ENCODE measurements at regions not wholly inside any gene's neighbourhood (a gene's known extent, or its start where the extent isn't known, plus 50 kb on each side); places are given as distances from the start of the nearest gene placed in this dataset.

DNA sequence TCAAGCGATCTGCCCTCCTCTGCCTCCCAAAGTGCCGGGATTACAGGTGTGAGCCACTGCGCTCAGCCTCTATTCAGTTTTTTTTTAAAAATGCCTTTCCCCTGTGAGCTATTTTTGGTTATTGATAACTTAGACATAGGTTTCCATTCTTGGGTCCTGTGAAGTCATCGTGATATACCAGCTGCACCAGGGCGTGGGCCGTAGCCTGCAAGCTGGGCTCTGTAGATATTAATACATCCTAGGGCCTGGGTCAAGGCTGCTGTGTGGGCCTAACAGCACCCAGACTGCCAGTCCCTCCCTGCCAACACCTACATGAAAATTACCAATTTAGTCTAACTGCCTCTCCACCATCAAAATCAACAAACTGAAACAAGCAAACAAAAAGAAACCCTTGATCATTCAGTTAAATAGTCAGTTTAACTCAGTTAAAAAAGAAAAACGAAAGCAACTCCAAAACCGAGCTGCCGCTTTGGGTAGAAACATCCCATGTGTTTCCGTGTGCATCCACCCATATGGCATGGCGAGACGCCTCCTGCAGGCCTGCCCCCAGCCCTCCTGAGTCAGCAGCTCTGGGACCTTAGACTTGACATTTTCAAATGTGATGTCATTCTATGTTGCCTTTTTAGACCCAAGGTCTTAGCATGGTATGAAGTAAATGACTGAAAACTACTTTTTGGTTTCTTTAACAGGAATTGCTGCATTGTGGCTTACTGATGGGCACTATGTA is 330.2 kb downstream of the GLRX3 start:
- no peak overlapping the region for H3K27ac Mint-ChIP-seq
- ATAC-seq (no peak), DNase-seq (no peak)
- peaks cover 21% of the 10 kb centered on the region for H3K9me3 Mint-ChIP-seq
- H3K4me3 Mint-ChIP-seq, result no peak overlapping the region
- no peaks in the 10 kb centered on the region for H3K4me1 Mint-ChIP-seq
- no peaks in the 10 kb centered on the region for H3K27me3 Mint-ChIP-seq
- no peaks in the 10 kb centered on the region for H3K36me3 Mint-ChIP-seq (ENCODE audit: low read depth)

DNA sequence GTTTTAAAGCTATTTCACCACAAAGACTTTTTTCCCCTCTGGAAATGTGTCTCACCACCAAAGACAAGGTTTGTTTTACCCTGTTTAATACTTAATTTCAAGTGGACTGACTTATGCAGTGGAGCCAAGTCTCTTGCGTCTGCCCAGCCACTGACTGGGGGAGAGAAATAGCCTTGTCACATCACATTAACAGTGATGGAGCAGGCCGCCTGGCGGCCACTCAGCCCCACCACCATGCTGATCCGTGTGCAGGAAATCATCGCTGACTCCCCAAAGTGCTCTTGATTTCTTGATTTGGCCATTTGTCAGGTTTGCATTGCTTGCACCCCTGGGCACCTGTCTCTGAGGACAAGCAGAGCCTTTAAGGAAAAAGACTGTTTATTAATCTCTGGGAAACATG is 334.1 kb downstream of the GLRX3 start:
- ATAC-seq (no peak), DNase-seq (no peak)
- Mint-ChIP-seq H3K4me1 (no peaks in the 10 kb centered on the region), H3K36me3 (ENCODE audit: low read depth) (no peaks in the 10 kb centered on the region), H3K27ac (no peak overlapping the region), H3K27me3 (no peaks in the 10 kb centered on the region), H3K4me3 (no peak overlapping the region), H3K9me3 (peaks cover 21% of the 10 kb centered on the region)

DNA sequence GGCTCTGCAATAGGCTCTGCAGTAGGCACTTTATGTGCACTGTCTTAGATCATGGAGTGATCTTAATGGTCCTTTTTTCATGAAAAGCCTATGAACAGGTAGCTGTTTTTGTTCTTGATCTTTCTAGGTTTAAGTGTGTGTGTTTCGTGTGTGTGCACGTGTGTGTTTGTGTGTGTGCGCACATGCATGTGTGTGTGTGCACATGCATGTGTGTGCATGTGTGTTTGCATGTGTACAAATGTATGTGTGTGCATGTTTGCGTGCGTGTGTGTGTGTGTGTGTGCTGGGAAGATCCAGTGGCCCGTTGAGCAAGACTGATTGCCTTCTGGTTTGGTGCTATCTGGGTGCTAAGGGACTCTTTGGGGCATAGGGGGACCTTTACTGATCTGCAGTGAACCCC is 334.8 kb downstream of the GLRX3 start:
- ATAC-seq (no peak), DNase-seq (no peak)
- no peak overlapping the region for H3K27ac Mint-ChIP-seq
- H3K4me1 Mint-ChIP-seq, result no peaks in the 10 kb centered on the region
- H3K36me3 Mint-ChIP-seq (ENCODE audit: low read depth), result no peaks in the 10 kb centered on the region
- H3K27me3 Mint-ChIP-seq, result no peaks in the 10 kb centered on the region
- H3K4me3 Mint-ChIP-seq, result no peak overlapping the region
- H3K9me3 Mint-ChIP-seq, result peaks cover 21% of the 10 kb centered on the region

DNA sequence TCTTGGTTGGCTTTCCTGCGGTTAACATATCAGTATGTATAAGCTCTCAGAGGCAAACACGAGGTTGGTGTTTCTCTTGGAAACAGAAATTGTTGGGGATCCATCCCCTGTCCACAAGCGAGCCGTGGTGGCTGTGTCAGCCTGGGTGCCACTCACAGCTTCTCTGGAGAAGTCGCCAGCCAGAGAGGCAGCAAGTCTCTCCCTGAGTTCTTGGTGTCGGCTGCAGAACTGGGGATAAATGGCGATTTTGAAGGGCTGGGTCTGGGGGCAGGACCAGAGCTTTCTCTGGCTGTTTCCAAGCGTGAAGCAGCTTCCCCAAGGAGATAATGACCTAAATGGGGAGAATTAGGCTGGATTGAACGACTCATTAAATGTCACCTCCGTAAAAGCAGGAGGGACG is 335.3 kb downstream of the GLRX3 start:
- ATAC-seq (no peak), DNase-seq (no peak)
- H3K36me3 Mint-ChIP-seq (ENCODE audit: low read depth), result no peaks in the 10 kb centered on the region
- no peaks in the 10 kb centered on the region for H3K4me1 Mint-ChIP-seq
- H3K4me3 Mint-ChIP-seq, result no peak overlapping the region
- no peaks in the 10 kb centered on the region for H3K27me3 Mint-ChIP-seq
- no peak overlapping the region for H3K27ac Mint-ChIP-seq
- H3K9me3 Mint-ChIP-seq, result peaks cover 21% of the 10 kb centered on the region

DNA sequence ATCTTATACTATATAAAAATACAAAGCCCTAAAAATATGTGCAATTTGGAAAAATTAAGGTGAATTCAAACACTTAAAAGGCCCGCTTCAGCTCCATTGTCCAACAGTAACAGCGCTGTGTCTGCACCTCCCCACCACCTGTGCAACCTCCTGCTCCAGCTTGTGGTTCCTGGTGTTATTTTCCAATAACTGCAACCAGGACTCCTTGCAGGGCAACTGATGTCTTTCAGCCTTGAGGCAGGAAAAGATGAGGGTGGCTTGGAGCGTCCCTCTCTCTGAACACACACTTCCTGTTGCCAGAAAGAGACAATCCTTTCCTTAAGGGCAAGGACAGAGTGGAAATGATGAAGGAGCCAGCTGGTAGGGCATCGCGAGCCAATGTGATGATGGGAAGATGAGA is 336.0 kb downstream of the GLRX3 start:
- Mint-ChIP-seq H3K9me3 (peaks cover 17% of the 10 kb centered on the region), H3K36me3 (ENCODE audit: low read depth) (no peaks in the 10 kb centered on the region), H3K27ac (no peak overlapping the region), H3K27me3 (no peaks in the 10 kb centered on the region), H3K4me1 (no peaks in the 10 kb centered on the region), H3K4me3 (no peak overlapping the region)
- no peak for DNase-seq
- ATAC-seq, result no peak

DNA sequence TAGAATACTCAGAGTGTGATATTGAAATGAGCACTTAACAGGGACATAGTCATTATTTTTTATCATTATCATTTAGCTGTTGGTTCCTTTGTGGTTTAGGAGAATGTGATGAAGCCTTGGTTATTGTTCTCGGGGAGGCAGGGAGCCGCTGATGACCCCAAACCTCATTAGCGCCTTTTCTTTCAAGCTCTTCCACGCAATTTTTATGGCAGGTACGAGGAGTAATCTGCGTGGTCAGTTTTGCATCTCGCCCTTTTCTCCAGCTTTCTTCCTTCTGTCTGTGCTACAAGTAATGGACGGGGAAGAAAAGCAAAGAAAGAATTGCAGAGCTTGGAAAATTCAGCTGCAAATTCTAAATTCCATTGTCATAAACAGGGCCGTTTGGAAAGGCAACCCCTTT is 338.4 kb downstream of the GLRX3 start:
- DNase-seq (no peak), ATAC-seq (no peak)
- H3K4me1 Mint-ChIP-seq, result no peaks in the 10 kb centered on the region
- no peak overlapping the region for H3K27ac Mint-ChIP-seq
- H3K36me3 Mint-ChIP-seq (ENCODE audit: low read depth), result no peaks in the 10 kb centered on the region
- H3K27me3 Mint-ChIP-seq, result no peaks in the 10 kb centered on the region
- no peak overlapping the region for H3K4me3 Mint-ChIP-seq
- H3K9me3 Mint-ChIP-seq, result peaks cover 2% of the 10 kb centered on the region

DNA sequence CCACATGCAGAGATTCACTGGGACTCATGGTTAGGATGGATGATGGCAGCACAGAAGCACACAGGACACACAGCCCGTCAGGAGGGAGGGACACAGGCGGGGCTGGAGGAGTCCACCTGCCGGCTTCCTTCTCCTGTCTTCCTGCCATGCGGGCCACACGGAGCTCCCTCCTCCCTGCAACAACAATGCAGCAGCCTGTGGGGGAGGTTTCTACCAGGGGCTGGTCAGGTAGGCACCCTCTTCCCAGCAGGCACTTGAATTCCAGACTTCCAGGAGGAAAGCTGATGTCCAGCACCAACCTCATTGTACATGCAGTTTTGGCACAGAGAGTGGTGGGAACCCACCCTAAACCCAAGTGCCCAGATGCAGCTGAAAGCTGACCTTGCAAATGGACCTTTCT is 341.2 kb downstream of the GLRX3 start:
- Mint-ChIP-seq H3K9me3 (no peaks in the 10 kb centered on the region), H3K4me1 (no peaks in the 10 kb centered on the region), H3K27ac (no peak overlapping the region), H3K4me3 (no peak overlapping the region), H3K27me3 (no peaks in the 10 kb centered on the region), H3K36me3 (ENCODE audit: low read depth) (no peaks in the 10 kb centered on the region)
- ATAC-seq (peak; percentile 14), DNase-seq (no peak)

DNA sequence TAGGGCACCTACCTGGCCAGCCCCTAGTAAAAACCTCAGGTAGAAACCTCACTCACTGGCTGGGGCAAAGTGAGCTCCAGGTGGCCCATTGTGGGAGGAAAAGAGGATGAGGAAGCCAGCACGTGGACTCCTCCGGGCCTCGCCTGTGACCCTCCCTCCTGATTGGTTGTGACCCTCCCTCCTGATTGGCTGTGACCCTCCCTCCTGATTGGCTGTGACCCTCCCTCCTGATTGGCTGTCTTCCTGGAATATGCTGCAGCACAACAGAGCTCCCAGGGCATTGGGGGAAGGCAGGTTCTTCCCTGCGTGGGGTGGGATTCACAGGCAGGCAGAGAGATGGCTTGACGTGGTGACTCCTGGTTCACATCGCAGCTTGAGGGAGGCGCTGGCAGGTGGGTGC is 343.0 kb downstream of the GLRX3 start:
- Mint-ChIP-seq H3K27ac (no peak overlapping the region), H3K9me3 (no peaks in the 10 kb centered on the region), H3K4me1 (no peaks in the 10 kb centered on the region), H3K4me3 (no peak overlapping the region), H3K36me3 (ENCODE audit: low read depth) (no peaks in the 10 kb centered on the region), H3K27me3 (no peaks in the 10 kb centered on the region)
- ATAC-seq (no peak), DNase-seq (no peak)

DNA sequence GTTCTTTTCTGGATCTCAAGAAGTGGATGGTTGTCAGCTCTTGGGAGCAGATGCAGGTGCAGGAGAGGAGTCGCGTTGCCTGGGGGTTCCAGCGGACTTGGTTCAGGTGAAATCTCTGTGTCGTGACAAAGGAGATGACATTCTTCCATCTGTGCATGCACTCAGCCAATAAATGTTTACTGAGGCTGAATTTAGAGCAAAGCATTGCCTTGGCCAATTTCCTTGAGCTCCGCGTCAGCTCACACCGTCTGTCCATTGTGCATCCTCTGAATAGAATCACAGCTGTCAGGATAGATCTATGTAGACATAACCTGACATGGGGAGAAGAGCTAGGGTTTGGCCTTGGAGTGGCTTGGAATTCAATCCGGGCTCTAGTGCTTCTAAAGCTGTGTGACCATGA is 343.7 kb downstream of the GLRX3 start:
- Mint-ChIP-seq H3K9me3 (no peaks in the 10 kb centered on the region), H3K4me1 (no peaks in the 10 kb centered on the region), H3K36me3 (ENCODE audit: low read depth) (no peaks in the 10 kb centered on the region), H3K4me3 (no peak overlapping the region), H3K27ac (no peak overlapping the region), H3K27me3 (no peaks in the 10 kb centered on the region)
- DNase-seq (no peak), ATAC-seq (no peak)

DNA sequence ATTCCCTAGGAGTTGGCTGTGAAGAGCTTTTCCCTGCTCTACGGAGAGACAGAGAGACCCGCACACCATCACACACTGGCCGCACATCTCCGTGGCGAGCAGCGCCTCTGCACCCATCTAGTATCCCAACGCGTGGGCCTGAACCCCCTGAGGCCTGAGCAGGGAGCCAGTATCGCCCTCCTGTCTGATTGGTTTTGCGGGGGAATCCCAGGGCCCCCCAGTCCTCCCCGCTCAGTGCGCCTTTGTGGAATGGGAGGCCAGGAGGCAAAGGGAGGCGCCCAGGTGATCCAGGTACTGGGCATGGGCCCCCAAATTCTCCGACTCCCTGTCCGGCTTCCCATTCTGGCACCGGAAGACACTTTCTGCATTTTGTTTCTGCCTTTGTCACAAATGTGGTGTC is 344.3 kb downstream of the GLRX3 start:
- DNase-seq (no peak), ATAC-seq (no peak)
- H3K4me3 Mint-ChIP-seq, result no peak overlapping the region
- no peaks in the 10 kb centered on the region for H3K9me3 Mint-ChIP-seq
- H3K27ac Mint-ChIP-seq, result no peak overlapping the region
- no peaks in the 10 kb centered on the region for H3K36me3 Mint-ChIP-seq (ENCODE audit: low read depth)
- H3K4me1 Mint-ChIP-seq, result no peaks in the 10 kb centered on the region
- no peaks in the 10 kb centered on the region for H3K27me3 Mint-ChIP-seq

DNA sequence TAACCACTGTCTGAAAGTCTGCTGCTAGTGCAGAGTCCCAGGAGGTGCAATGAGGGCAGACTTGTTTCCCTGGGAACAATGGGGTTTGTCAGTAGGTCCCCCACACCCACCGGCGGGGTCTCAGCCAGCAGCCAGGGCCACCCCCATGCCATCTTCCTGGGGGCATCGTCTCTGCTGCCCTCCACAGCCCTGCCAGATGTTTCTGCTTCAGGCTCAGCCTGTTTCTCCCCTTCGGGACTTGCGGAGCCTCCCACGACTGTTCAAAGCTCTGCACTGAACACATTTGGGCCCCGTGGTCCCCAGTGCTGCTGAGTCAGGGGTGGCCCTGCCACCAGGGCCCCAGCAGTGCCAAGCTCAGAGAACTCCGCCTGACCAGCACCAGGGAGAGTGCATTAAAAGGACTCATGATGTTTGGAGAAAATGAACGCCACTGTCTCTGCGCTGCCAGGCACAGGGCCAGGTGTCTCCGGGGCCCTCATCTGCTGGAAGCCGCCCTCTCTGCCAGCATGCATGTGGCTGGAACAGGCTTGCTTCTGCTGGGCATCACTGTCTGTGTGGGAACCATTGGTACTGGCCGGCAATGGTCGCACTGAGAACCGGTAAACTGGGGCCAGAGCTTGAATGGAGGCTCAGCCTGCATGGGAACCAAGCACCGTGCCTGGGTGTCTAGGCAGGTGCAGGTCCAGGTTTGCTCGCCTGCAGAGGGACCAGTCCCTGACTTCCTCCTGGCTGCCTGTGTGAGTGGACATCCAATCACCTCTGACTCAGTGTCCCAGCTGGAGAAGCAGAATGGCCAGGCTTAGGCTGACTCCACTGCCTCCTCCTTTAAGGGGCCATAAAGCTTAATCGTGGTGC is 345.1 kb downstream of the GLRX3 start:
- Mint-ChIP-seq H3K27ac (no peak overlapping the region), H3K9me3 (no peaks in the 10 kb centered on the region), H3K36me3 (ENCODE audit: low read depth) (no peaks in the 10 kb centered on the region), H3K4me1 (no peaks in the 10 kb centered on the region), H3K27me3 (no peaks in the 10 kb centered on the region), H3K4me3 (no peak overlapping the region)
- DNase-seq (no peak), ATAC-seq (no peak)

DNA sequence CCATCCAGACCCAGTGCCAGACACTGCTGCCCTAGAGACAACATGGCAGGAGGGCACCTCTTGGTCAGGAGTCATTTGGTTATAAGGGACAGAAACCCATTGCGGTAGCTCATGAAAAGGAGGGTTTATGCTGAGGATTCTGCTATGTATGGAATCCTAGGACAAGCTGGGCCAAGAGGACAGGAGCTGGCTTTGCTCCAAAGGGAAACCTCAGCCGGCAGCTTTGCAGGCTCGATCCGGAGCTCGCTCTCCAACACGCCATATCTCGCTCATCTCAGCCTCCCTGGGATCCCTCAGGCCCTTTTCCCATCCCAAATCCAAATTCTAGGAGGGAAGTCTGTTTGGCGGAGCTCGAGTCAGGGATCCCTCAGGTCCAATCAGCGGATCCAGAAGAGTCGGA is 345.7 kb downstream of the GLRX3 start:
- no peak for ATAC-seq

DNA sequence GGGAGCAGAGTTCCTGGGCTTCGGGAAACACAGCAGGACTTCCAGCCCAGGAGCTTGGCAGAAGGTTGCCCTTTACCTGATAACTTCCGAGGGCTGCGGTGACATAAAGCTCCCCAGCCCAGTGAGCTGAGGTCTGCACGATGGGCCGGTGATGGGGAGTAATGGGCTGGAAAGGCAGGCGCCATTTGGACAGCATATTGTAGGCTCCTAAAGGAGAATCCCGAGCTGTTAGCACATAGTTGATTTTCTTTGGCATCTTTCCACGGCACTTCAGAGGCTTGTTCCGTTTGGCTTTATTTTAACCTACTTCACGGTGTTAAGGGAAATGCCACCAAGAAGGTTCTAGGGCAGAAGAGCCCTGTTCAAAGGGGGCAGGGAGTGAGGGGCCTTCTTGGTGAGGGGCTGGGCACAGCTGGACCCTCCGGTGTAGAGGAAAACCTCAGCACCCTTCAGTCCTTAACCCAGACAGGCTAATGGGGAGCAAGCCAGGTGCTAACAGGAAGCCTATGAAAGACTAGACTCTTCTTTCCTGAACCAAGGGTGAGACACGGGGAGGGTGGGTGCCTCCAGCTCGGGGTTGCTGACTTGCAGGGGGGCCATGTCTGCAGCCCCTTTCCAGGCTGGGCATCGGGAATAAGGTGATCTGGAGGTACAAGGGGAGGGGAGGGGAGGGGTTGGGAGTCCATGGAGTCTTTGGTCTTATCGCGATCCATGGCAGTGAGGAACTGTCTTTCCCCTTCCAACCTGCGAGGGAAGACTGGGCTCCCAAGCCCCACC is 347.7 kb downstream of the GLRX3 start:
- Mint-ChIP-seq H3K27ac (no peak overlapping the region), H3K27me3 (no peaks in the 10 kb centered on the region), H3K4me1 (no peaks in the 10 kb centered on the region), H3K36me3 (ENCODE audit: low read depth) (no peaks in the 10 kb centered on the region), H3K9me3 (no peaks in the 10 kb centered on the region), H3K4me3 (no peak overlapping the region)
- ATAC-seq (no peak), DNase-seq (no peak)

More for the DNA sequence above, 345.7 kb downstream of the GLRX3 start:
- Mint-ChIP-seq H3K36me3 (ENCODE audit: low read depth) (no peaks in the 10 kb centered on the region), H3K4me1 (no peaks in the 10 kb centered on the region), H3K27me3 (no peaks in the 10 kb centered on the region), H3K4me3 (no peak overlapping the region), H3K27ac (no peak overlapping the region), H3K9me3 (no peaks in the 10 kb centered on the region)
- no peak for DNase-seq

DNA sequence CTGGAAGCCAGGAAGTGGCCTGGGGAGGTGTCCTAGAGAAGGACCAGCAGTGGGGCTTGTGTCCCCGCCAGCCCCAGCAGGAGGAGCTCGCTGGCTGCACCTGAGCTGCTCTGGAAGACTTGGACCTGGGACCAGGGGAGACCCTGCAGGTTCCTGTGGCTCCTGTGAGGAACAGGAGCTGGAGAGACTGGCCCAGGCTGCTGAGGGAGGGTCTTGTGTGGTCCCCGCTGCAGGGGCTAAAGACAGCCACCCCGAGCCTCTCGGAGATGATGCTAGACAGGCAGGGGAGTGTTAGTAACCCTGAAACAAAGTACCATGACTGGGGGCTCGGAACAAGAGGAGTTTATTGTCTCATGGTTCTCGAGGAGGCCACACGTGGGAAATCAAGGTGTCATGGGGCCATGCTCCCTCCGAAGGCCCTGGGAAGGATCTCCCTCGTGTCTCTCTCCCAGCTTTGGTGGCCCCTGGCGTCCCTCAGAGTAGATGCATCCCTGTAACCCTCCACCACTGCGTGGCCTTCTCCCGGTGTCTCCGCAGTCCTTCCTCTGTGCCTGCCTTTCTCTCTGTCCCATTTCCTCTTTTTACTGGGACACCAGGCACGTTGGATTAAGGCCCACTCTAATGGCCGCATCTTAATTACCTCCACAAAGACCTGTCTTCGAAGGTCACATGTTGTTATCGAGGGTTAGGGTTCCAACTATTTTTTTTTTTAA is 348.4 kb downstream of the GLRX3 start:
- DNase-seq (no peak), ATAC-seq (no peak)
- no peaks in the 10 kb centered on the region for H3K36me3 Mint-ChIP-seq (ENCODE audit: low read depth)
- H3K27me3 Mint-ChIP-seq, result no peaks in the 10 kb centered on the region
- no peak overlapping the region for H3K4me3 Mint-ChIP-seq
- H3K27ac Mint-ChIP-seq, result no peak overlapping the region
- H3K9me3 Mint-ChIP-seq, result no peaks in the 10 kb centered on the region
- no peaks in the 10 kb centered on the region for H3K4me1 Mint-ChIP-seq
